HG03159 (cell line): ENCODE measurements at regions not wholly inside any gene's neighbourhood (a gene's known extent, or its start where the extent isn't known, plus 50 kb on each side); places are given as distances from the start of the nearest gene placed in this dataset.
"Not testable (repeated sequence)": the region's sequence is repeated elsewhere in the genome, so short reads cannot be mapped to it uniquely, and the experiment has no call there.

Experiments
- ATAC-seq: cut with Tn5 transposase; IDR thresholded peaks from one replicate; pipeline ENCODE4 v1.9.1; 2021; ENCODE audit warnings: mild to moderate bottlenecking, moderate library complexity; ENCODE audit not compliant: unreplicated experiment

DNA sequence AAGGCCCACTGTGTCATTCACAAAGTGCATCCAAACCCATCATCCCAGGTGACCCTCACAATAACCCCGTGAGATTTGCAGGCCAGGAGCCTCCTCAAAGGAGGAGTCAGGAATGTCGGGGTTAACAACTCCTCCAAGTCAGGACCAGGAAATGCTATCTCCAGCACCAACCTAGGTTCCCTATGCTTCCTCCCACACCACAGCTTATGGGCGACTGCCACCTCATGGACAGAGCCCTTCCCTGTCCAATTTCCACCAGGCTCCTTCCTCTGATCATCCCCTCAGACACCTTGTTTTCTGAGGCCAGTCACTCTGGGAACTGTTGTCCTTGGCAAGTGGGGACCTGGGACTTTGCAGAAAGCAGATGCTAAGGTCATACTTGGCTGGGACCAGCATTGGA, 77.8 kb downstream of the LIMS3 start:
- not testable (repeated sequence) for ATAC-seq

DNA sequence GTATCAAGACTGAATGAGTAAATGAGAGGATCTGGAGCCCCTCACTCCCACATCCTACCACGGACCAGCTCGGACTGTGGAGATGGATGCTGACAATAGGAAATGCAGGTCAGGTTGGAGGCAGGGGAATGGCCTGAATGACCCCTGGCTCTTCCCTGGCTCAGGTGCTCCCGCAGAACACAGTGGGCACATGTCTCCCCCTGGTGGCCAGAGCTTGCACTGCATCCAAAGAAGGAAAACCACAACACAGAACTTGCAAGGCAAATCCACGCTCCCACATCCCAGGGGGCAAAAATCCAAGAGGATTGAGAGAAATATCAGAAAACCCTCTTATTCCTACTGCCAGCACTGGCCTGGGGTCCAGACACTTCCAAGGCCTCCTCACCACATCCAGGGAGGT, 82.3 kb downstream of the LIMS3 start:
- not testable (repeated sequence) for ATAC-seq

DNA sequence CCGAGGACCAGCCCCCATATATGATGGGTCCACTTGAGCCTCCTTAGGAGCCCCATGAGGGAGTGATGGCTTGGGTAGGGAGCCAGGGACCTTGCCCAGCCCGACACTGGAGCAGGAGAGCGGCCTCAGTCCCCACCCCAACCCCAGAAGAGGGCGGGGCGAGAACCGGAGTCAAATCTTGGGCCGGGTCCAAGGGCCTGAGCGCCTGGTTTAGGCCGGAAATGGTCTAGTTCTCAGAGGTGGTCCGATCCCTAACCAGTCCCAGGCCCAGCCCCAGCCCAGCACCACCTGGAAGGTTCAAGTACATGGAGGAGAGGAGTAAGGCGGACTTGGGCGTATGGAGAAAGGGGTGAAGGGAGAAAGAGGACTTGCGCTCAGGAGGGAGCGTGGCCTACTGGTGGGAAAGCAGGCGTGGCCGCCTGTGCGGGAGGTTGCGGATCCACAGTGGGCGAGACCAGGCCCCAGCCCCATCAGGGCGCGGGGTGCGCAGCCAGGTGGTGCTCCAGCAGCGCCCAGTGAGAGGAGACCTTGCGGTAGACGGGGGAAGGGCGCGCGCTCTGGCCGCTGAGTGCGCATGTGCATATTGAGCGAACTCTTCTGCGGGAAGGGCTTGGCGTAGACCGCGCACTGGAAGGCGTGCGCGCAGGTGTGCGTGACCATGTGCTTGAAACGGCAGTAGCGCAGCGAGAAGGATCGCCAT, 88.1 kb downstream of the LIMS3 start:
- not testable (repeated sequence) for ATAC-seq

DNA sequence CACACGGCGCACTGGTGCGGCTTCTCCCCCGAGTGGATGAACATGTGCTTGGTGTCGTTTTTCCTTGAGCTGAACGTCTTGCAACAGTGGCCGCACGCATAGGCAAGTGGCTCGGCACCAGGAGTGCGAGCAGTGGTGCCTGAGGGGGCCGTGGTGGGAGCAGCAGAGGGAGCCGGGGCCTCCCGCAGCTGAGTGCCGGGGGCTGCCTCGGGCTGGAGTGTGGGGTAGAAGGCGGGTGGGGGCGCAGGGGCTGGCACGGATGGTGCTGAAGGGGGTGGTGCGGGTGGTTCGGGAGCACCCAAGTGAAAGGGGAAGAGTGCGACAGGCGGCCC, 88.6 kb downstream of the LIMS3 start:
- peak; percentile 12 for ATAC-seq

DNA sequence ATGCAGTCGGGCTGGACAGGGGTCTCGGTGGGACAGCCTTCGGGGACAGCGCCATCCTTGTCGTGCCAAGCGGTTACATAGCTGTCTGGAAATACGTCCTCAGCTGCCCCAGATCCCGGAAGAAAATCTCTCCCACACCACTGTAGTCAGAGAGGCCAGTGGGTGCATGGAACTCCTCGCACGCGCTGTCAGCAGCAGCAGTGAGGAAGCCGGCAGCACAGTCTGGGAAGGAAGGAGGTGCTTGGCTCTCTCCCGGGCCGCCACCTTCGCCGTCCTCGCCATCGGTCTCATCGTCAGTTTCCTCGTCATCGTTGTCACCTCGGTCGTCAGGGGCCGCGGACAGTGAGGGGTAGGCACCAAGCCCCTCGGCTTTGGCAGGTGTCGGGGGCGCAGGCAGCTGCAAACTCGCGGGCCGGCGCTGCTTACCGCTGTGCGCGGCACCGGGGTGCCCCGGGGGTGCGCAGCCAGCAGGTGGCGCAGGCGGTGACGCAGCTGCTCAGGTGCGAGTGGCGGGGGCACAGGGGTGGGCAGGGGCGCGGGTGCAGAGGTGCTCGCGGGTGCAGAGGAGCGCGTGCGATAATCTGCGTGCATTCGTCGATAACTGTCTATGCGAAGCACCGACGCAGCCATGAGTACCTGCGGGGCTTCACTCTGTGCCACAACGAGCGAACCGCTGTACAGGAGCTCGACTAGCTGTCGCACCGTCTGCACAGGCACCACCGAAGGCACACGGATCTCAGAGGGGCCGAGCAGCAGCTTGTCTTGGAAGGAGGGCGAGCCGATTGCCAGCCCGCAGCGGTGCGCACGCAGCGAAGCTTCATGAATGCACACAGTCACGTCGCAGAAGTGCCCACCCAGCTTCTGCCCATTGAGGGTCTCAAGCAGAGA, 89.2 kb downstream of the LIMS3 start:
- ATAC-seq: peak; percentile 56

DNA sequence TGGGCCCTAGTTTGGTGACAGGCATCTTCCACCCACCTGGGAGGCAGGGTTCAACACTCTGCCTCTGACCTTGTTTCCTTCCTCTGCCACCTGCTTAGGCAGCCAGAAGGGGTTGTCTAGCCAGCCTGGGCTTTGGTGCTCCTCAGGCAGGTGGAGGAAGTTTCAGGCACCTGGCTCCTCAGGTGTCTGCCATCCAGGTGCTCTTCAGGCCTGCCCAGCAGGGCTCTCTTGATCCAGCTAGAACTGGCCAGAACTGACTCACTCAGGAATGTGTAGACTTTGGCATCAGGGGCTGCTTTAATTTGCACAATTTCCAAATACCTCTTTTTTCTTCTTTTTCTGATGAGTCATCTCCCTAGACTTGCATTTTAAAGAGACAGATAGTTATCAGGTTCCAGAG, 100.9 kb downstream of the LIMS3 start:
- ATAC-seq: not testable (repeated sequence)

DNA sequence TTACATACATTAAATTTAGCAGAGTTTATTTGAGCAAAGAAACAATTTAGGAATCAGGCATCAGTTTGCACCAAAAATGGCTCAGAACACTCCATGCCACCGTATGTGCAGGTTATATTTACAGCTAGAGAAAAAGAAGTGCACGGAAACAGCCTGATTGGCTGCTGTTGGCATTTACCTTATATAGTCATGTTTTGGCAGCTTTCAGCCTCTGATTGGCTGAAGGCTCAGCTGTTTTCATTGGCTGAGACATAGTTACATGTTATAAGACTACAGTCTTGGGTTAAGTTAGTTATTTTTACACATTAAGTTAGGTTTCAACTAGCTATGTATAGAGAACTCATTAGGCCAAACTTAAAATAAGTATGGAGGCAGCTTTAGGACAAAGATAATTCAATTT, 104.0 kb downstream of the LIMS3 start:
- not testable (repeated sequence) for ATAC-seq

DNA sequence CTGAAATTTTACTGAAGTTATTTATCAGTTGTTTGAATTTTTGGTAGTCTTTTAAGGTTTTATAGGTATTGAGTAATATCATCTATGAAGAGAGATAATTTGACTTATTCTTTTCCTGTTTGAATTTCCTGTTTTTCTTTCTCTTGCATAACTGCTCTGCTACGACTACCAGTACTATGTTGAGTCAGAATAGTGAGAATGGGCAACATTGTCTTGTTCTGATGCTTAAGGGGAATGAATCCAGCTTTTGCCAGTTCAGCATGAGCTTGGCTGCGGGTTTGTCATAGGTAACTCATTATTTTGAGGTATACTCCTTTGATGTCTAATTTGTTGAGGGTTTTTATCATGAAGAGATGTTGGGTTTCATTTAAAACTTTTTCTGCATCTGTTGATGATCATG, 102.2 kb downstream of the MALL start:
- not testable (repeated sequence) for ATAC-seq

DNA sequence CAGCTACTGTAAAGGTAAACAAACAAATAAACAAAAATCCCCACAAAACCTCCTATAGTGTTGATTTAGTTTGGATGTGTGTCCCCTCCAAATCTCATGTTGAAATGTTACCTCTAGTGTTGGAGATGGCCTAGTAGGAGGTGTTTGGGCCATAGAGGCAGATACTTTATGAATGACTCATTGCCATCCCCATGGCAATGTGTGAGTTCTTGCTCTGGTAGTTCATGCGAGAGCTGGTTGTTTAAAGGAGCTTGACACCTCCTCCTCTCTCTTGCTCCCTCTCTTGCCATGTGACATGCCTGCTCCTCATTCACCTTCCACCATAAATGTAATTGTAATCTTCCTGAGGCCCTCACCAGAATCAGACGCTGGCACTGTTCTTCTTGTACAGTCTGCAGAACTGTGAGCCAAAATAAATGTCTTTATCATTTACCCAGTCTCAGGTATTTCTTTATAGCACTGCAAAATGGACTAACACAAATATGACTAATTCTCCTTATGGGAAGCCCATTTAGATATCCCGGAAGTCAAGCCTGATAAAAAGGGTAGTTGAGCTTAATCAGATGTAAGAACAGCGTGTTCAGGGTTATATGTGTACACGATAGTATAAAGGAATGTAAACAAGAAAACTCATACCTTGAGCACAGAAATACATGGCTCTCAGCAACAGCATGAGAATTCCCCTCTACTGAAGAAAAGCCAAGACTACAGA, 99.1 kb downstream of the MALL start:
- not testable (repeated sequence) for ATAC-seq

DNA sequence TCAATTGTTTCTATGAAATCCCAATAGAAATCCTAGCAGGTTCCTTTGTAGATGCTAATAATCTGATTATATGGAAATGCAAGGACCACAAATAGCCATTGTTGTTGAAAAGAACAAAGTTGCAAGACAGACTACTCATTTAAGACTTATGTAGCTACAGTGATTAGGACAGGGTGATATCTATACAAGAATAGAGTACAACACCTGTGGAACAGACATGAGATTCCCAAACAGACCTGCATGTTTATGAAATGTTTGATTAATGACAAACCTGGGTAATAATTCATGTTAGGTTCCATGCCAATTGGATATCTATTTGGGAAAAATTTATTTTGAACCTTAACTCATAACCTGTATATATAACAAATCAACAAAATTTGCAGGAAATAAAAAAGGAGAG, 95.4 kb downstream of the MALL start:
- ATAC-seq: not testable (repeated sequence)

DNA sequence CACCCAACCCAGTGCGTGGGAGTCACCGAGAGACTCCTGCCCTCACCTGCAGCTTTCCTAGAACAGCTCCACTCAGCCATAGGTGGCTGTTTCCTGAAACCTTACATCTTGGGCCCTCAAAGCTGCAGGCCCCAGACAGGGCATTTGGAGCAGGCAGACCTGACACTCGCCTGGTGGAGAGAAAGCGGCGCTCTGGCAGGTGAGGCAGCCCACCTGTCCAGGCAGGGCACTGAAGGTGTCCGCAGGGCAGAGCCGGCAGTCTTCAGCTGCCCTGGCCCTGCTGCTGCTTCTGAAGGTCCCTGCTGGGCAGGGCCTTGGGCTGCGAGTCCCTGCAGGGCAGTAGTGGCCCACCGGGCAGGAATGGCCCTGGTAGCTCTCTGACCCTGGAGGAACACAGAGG, 93.3 kb downstream of the MALL start:
- ATAC-seq: not testable (repeated sequence)

DNA sequence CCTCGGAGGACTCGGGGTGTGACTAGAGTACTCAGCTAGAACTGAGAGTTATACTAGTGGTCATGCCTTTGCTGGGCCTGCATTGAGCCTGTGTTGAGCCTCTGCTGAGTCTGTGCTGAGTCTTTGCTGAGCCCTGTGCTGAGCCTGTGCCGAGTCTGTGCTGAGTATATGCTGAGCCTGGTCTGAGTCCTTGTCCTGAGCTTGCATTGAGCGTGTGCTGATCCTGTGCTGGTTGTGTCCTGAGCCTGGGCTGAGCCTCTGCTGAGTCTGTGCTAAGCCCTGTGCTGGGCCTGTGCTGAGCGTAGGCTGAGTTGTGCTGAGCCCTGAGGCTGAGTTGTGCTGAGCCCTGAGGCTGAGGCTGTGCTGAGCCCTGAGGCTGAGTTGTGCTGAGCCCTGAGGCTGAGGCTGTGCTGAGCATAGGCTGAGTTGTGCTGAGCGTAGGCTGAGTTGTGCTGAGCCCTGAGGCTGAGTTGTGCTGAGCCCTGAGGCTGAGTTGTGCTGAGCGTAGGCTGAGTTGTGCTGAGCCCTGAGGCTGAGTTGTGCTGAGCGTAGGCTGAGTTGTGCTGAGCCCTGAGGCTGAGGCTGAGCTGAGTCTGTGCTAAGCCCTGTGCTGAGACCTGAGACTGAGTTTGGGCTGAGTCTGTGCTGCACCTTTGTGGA, 89.4 kb downstream of the MALL start:
- not testable (repeated sequence) for ATAC-seq

DNA sequence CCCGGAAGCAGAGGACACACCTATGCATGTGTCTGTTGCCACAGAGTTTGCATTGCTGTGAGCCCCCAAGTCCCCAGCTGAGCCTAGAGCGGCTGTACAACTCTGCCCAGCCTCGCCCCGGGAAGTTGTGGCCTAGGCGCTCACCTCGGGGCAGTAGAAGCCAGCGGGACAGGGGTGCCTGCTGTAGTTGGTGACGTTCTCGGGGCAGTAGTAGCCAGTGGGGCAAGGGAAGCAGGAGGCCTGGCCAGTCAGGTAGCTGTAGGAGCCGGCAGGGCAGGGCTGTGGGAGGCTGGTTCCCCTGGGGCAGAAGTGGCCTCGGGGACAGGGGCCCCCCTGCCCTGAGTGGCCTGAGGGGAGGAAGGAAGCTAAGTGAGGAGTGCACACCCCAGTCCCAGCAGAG, 87.2 kb downstream of the MALL start:
- not testable (repeated sequence) for ATAC-seq

DNA sequence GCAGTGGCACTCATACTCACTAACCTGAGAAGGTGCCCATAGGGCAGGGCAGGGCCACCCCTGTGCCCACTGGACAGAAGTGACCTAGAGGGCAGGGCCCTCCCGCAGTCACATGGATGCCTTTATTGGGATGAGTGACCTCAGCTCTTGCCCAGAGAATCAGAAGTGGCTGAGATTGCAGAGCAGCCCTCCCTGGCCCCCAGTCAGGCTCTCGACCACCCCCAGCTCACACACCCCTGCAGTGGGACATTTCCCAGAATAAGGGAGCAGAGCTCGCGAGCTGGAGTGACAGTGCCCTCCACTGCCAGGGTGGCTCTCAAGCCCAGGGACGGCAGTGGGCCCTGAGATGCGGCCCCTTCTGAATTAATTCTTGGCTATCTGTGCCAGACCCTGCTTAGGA, 84.7 kb downstream of the MALL start:
- ATAC-seq: not testable (repeated sequence)

DNA sequence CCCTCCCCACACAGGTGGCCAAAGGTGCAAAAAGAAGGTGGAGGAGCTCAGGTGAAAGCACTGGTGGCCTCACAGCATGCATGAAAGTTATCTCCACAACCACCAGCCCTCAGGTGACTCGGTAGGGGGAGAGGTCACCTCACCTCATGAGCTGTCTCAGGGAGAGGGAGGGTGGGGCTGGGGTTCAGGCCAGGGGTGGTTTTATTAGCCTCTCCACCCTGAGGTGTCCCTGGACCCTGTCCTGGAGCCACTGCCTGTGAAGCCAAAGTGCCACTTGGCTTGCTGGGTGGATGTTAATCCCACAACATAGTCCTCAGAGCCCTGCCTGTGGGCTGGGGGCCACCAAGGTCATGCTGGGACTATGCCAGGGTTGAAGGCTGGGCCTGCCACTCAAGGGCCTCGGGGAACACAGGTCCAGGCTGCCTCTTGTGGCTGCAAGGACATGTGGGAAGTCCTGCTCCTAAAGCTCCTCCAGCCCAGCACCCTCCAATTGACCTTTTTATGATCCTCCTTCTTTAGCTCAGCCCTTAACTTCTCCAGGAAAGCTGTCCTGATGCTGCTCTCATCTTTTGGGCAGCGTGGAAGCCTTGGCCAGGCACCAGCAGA, 83.8 kb downstream of the MALL start:
- ATAC-seq: not testable (repeated sequence)
